ENCODE measurements at regions not wholly inside any gene's neighbourhood (a gene's known extent, or its start where the extent isn't known, plus 50 kb on each side); places are given as distances from the start of the nearest gene placed in this dataset.

DNA sequence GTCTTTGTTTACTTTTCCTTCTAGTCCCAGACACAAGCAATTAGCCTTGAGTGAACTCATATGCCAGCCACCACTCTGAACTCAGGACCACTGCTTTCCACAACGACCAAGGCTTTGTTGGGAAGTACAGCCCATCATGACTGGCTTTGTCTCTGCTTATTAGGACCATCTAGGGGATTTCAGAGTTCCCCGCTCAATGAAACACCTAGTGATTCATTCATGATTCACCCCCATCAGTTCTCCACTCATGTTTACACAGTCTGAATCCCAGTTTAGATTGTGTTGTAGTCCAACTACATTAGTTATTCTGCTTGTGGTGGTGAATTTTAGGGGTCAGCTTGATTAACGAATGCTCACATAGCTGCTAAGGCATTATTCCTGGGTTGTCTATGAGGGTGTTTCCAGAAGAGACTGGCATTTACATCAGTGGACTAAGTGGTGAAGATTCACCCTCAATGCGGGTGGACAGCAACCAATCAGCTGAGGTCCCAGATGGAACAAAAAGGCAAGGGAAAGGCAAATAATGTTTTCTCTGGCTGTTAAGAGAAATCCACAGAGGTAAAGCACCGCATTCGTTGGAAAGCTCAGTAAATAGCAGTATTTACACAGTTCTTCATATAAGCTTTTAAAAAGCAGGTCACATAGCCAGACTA, 122.7 kb downstream of the RGS21 start:
- H3K56ac ChIP-seq (ENCODE audit: low read length), result no peak overlapping the region
- no peak for DNase-seq
- H2BK120ac ChIP-seq (ENCODE audit: low read depth, low read length), result no peak overlapping the region
- no peaks in the 10 kb centered on the region for H3K36me3 ChIP-seq (ENCODE audit: control insufficient read depth, insufficient read depth, low read length)
- no peaks in the 10 kb centered on the region for H3K4me1 ChIP-seq (ENCODE audit: control insufficient read depth, low read depth, low read length)
- H3K18ac ChIP-seq (ENCODE audit: low read length), result no peak overlapping the region
- no peak overlapping the region for H3K4me3 ChIP-seq (ENCODE audit: low read length)
- H2BK5ac ChIP-seq (ENCODE audit: low read length), result no peak overlapping the region
- H3K4me2 ChIP-seq (ENCODE audit: low read length), result no peak overlapping the region
- H4K8ac ChIP-seq (ENCODE audit: low read depth, low read length), result no peak overlapping the region
- WGBS (ENCODE audit: extremely low coverage, insufficient coverage, low lambda C conversion rate), result no CpG with 5 or more reads among the region's 6 CpGs
- no peaks in the 10 kb centered on the region for H3K79me2 ChIP-seq (ENCODE audit: control insufficient read depth, insufficient read depth, low read length)
- H2AK5ac ChIP-seq (ENCODE audit: low read length), result no peak overlapping the region
- H3K9ac ChIP-seq (ENCODE audit: low read length), result no peak overlapping the region
- H2BK15ac ChIP-seq (replicated peaks; ENCODE audit: low read depth), result no peak overlapping the region
- no peaks in the 10 kb centered on the region for H3K27me3 ChIP-seq (ENCODE audit: insufficient read depth, low read length, poor library complexity)
- H3K23ac ChIP-seq (ENCODE audit: low read length), result no peak overlapping the region
- no peak overlapping the region for H4K5ac ChIP-seq (ENCODE audit: low read length)
- no peak overlapping the region for H3K27ac ChIP-seq (ENCODE audit: low read depth, low read length)
- H3K79me1 ChIP-seq (ENCODE audit: low read length), result no peaks in the 10 kb centered on the region
- H3K4ac ChIP-seq (ENCODE audit: low read depth, low read length), result no peak overlapping the region

DNA sequence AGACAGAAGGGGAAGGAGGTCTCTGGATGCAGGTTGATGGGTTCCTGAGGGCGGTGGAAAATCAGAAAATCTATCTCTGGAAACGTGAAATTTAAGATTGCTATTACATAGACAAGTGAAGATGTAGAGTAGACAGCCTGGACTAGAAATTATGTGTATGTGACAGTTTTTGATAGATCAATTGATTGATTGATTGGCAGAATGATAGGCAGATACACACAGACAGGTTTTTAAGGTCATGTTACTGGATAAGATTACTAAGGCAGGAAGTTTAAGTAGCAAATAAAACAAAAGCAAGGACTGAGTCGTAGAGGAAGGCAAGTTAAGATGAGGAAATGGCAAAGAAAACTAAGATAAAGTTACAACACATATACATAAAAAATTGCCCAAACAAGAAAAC, 124.7 kb downstream of the RGS21 start:
- H2AK5ac ChIP-seq (ENCODE audit: low read length), result no peak overlapping the region
- H3K56ac ChIP-seq (ENCODE audit: low read length), result no peak overlapping the region
- H2BK120ac ChIP-seq (ENCODE audit: low read depth, low read length), result no peak overlapping the region
- H2BK15ac ChIP-seq (replicated peaks; ENCODE audit: low read depth), result no peak overlapping the region
- no peak overlapping the region for H3K27ac ChIP-seq (ENCODE audit: low read depth, low read length)
- no peaks in the 10 kb centered on the region for H3K27me3 ChIP-seq (ENCODE audit: insufficient read depth, low read length, poor library complexity)
- WGBS (ENCODE audit: extremely low coverage, insufficient coverage, low lambda C conversion rate), result no CpG with 5 or more reads among the region's 3 CpGs
- no peak overlapping the region for H3K4ac ChIP-seq (ENCODE audit: low read depth, low read length)
- no peak for DNase-seq
- no peaks in the 10 kb centered on the region for H3K4me1 ChIP-seq (ENCODE audit: control insufficient read depth, low read depth, low read length)
- H4K5ac ChIP-seq (ENCODE audit: low read length), result no peak overlapping the region
- no peak overlapping the region for H3K18ac ChIP-seq (ENCODE audit: low read length)
- no peak overlapping the region for H3K9ac ChIP-seq (ENCODE audit: low read length)
- no peaks in the 10 kb centered on the region for H3K79me1 ChIP-seq (ENCODE audit: low read length)
- H2BK5ac ChIP-seq (ENCODE audit: low read length), result no peak overlapping the region
- H3K79me2 ChIP-seq (ENCODE audit: control insufficient read depth, insufficient read depth, low read length), result no peaks in the 10 kb centered on the region
- no peak overlapping the region for H3K4me2 ChIP-seq (ENCODE audit: low read length)
- H3K4me3 ChIP-seq (ENCODE audit: low read length), result no peak overlapping the region
- no peak overlapping the region for H4K8ac ChIP-seq (ENCODE audit: low read depth, low read length)
- H3K36me3 ChIP-seq (ENCODE audit: control insufficient read depth, insufficient read depth, low read length), result no peaks in the 10 kb centered on the region
- H3K23ac ChIP-seq (ENCODE audit: low read length), result no peak overlapping the region

DNA sequence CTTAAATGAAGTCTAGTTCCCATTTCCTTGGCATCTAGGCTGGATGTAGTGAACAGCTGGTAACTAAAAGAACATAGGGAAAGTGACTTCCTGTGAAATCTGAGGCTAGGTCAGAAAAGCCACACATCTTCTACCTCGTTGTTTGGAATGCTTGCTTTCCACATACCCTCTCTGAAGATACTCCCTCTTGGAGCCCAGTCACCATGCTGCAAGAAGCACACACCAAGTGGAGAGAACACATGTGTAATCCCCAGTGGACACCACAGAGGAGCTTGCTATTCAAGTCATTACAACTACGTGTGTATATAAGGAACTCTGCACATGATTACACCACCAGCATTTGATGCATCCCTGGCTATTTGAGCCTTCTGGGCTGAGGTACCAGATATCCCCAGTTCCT, 125.9 kb downstream of the RGS21 start:
- no CpG with 5 or more reads among the region's 2 CpGs for WGBS (ENCODE audit: extremely low coverage, insufficient coverage, low lambda C conversion rate)

DNA sequence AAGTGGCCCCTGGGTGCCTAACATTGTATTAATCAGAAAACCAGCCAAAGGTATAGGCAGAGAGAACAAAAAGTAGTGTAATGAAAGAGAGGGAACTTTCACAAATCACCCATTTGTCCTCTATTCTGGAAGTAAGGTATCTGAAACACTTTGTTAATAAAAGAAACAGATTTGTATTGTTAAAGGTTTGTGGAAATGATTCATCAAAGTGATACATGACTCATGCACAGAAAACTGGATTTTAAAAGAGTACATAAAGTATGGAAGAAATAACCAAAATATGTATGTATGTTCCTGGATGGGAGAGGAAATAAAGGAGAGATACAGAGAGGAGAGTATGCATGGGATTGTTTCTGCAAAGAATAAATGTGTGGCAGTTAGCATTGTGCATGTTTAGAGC, 126.8 kb downstream of the RGS21 start:
- no peak overlapping the region for H3K27ac ChIP-seq (ENCODE audit: low read depth, low read length)
- no peak overlapping the region for H3K9ac ChIP-seq (ENCODE audit: low read length)
- no peaks in the 10 kb centered on the region for H3K79me1 ChIP-seq (ENCODE audit: low read length)
- H3K4me3 ChIP-seq (ENCODE audit: low read length), result no peak overlapping the region
- no peak for DNase-seq
- no peak overlapping the region for H3K4ac ChIP-seq (ENCODE audit: low read depth, low read length)
- H4K8ac ChIP-seq (ENCODE audit: low read depth, low read length), result no peak overlapping the region
- no peaks in the 10 kb centered on the region for H3K79me2 ChIP-seq (ENCODE audit: control insufficient read depth, insufficient read depth, low read length)
- H3K23ac ChIP-seq (ENCODE audit: low read length), result no peak overlapping the region
- no peak overlapping the region for H4K5ac ChIP-seq (ENCODE audit: low read length)
- H2AK5ac ChIP-seq (ENCODE audit: low read length), result no peak overlapping the region
- no peak overlapping the region for H2BK5ac ChIP-seq (ENCODE audit: low read length)
- H2BK120ac ChIP-seq (ENCODE audit: low read depth, low read length), result no peak overlapping the region
- no peak overlapping the region for H2BK15ac ChIP-seq (replicated peaks; ENCODE audit: low read depth)
- no peaks in the 10 kb centered on the region for H3K36me3 ChIP-seq (ENCODE audit: control insufficient read depth, insufficient read depth, low read length)
- H3K4me1 ChIP-seq (ENCODE audit: control insufficient read depth, low read depth, low read length), result no peaks in the 10 kb centered on the region
- no peak overlapping the region for H3K56ac ChIP-seq (ENCODE audit: low read length)
- H3K18ac ChIP-seq (ENCODE audit: low read length), result no peak overlapping the region
- no peaks in the 10 kb centered on the region for H3K27me3 ChIP-seq (ENCODE audit: insufficient read depth, low read length, poor library complexity)
- no peak overlapping the region for H3K4me2 ChIP-seq (ENCODE audit: low read length)

More for the DNA sequence above, 125.9 kb downstream of the RGS21 start:
- no peak overlapping the region for H3K4me2 ChIP-seq (ENCODE audit: low read length)
- no peaks in the 10 kb centered on the region for H3K79me1 ChIP-seq (ENCODE audit: low read length)
- H3K4me1 ChIP-seq (ENCODE audit: control insufficient read depth, low read depth, low read length), result no peaks in the 10 kb centered on the region
- H3K56ac ChIP-seq (ENCODE audit: low read length), result no peak overlapping the region
- no peak overlapping the region for H4K8ac ChIP-seq (ENCODE audit: low read depth, low read length)
- no peak overlapping the region for H3K27ac ChIP-seq (ENCODE audit: low read depth, low read length)
- H3K36me3 ChIP-seq (ENCODE audit: control insufficient read depth, insufficient read depth, low read length), result no peaks in the 10 kb centered on the region
- no peak overlapping the region for H2BK120ac ChIP-seq (ENCODE audit: low read depth, low read length)
- H3K9ac ChIP-seq (ENCODE audit: low read length), result no peak overlapping the region
- H3K27me3 ChIP-seq (ENCODE audit: insufficient read depth, low read length, poor library complexity), result no peaks in the 10 kb centered on the region
- H4K5ac ChIP-seq (ENCODE audit: low read length), result no peak overlapping the region
- H3K18ac ChIP-seq (ENCODE audit: low read length), result no peak overlapping the region
- no peak overlapping the region for H2BK15ac ChIP-seq (replicated peaks; ENCODE audit: low read depth)
- no peaks in the 10 kb centered on the region for H3K79me2 ChIP-seq (ENCODE audit: control insufficient read depth, insufficient read depth, low read length)
- no peak for DNase-seq
- no peak overlapping the region for H3K4ac ChIP-seq (ENCODE audit: low read depth, low read length)
- H2BK5ac ChIP-seq (ENCODE audit: low read length), result no peak overlapping the region
- no peak overlapping the region for H2AK5ac ChIP-seq (ENCODE audit: low read length)
- H3K23ac ChIP-seq (ENCODE audit: low read length), result no peak overlapping the region
- no peak overlapping the region for H3K4me3 ChIP-seq (ENCODE audit: low read length)

DNA sequence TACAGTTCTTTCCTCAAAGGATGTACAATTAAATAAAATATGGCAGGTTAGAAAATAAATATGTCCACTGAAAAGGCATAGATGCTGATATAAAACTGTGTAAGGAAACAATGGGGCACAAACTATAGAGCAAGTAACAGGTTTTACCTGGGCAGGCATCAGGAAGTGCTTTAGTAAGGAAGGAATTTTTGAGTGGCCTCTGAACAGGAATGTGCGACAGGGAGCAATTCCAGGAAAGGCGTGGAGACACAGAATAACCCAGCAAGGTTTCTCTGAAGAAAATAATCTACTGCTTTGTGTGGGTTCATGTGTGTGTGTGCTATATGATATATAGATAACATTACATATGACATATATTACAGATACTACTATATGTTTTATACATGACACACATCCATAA, 128.4 kb downstream of the RGS21 start:
- no peak overlapping the region for H4K8ac ChIP-seq (ENCODE audit: low read depth, low read length)
- H2AK5ac ChIP-seq (ENCODE audit: low read length), result no peak overlapping the region
- H3K23ac ChIP-seq (ENCODE audit: low read length), result no peak overlapping the region
- H3K56ac ChIP-seq (ENCODE audit: low read length), result no peak overlapping the region
- H3K36me3 ChIP-seq (ENCODE audit: control insufficient read depth, insufficient read depth, low read length), result no peaks in the 10 kb centered on the region
- H2BK15ac ChIP-seq (replicated peaks; ENCODE audit: low read depth), result no peak overlapping the region
- no peak overlapping the region for H2BK120ac ChIP-seq (ENCODE audit: low read depth, low read length)
- no peak overlapping the region for H3K4ac ChIP-seq (ENCODE audit: low read depth, low read length)
- H2BK5ac ChIP-seq (ENCODE audit: low read length), result no peak overlapping the region
- no peak overlapping the region for H4K5ac ChIP-seq (ENCODE audit: low read length)
- H3K27me3 ChIP-seq (ENCODE audit: insufficient read depth, low read length, poor library complexity), result no peaks in the 10 kb centered on the region
- no peak overlapping the region for H3K4me2 ChIP-seq (ENCODE audit: low read length)
- H3K18ac ChIP-seq (ENCODE audit: low read length), result no peak overlapping the region
- H3K27ac ChIP-seq (ENCODE audit: low read depth, low read length), result no peak overlapping the region
- no peak overlapping the region for H3K4me3 ChIP-seq (ENCODE audit: low read length)
- H3K79me1 ChIP-seq (ENCODE audit: low read length), result no peaks in the 10 kb centered on the region
- H3K79me2 ChIP-seq (ENCODE audit: control insufficient read depth, insufficient read depth, low read length), result no peaks in the 10 kb centered on the region
- no peak overlapping the region for H3K9ac ChIP-seq (ENCODE audit: low read length)
- H3K4me1 ChIP-seq (ENCODE audit: control insufficient read depth, low read depth, low read length), result no peaks in the 10 kb centered on the region
- no CpG with 5 or more reads among the region's 2 CpGs for WGBS (ENCODE audit: extremely low coverage, insufficient coverage, low lambda C conversion rate)
- DNase-seq, result peak; percentile 25

DNA sequence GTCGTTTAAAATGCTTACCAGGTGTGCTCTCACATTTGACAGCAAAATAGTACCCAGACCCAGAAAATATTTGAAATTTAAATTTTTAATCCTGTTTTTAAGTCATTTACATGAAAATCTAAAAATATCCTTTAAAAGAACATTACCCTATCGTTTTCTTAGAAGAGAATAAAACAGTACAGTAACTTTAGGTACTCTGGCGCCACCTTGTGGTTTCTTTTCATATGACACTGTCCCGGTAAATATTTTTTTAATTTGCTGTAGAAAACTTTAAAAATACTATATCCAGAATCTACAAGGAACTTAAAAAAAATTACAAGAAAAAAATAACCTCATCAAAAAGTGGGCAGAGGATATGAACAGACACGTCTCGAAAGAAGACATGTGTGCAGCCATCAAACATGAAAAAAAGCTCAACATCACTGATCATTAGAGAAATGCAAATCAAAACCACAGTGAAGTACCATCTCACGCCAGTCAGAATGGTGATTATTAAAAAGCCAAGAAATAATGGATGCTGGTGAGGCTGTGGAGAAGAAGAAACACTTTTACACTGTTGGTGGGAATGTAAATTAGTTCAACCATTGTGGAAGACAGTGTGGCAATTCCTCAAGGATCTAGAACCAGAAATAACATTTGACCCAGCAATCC, 129.2 kb downstream of the RGS21 start:
- H3K4me1 ChIP-seq (ENCODE audit: control insufficient read depth, low read depth, low read length), result no peaks in the 10 kb centered on the region
- no CpG with 5 or more reads among the region's 7 CpGs for WGBS (ENCODE audit: extremely low coverage, insufficient coverage, low lambda C conversion rate)

More for the DNA sequence above, 129.2 kb downstream of the RGS21 start:
- Histone ChIP-seq H3K79me2 (ENCODE audit: control insufficient read depth, insufficient read depth, low read length) (no peaks in the 10 kb centered on the region), H2AK5ac (ENCODE audit: low read length) (no peak overlapping the region), H3K18ac (ENCODE audit: low read length) (no peak overlapping the region), H2BK5ac (ENCODE audit: low read length) (no peak overlapping the region), H3K4me2 (ENCODE audit: low read length) (no peak overlapping the region), H3K36me3 (ENCODE audit: control insufficient read depth, insufficient read depth, low read length) (no peaks in the 10 kb centered on the region), H4K8ac (ENCODE audit: low read depth, low read length) (no peak overlapping the region), H2BK120ac (ENCODE audit: low read depth, low read length) (no peak overlapping the region), H4K5ac (ENCODE audit: low read length) (no peak overlapping the region), H3K79me1 (ENCODE audit: low read length) (no peaks in the 10 kb centered on the region), H3K4me3 (ENCODE audit: low read length) (no peak overlapping the region), H3K9ac (ENCODE audit: low read length) (no peak overlapping the region), H3K4ac (ENCODE audit: low read depth, low read length) (no peak overlapping the region), H3K27ac (ENCODE audit: low read depth, low read length) (no peak overlapping the region), H3K56ac (ENCODE audit: low read length) (no peak overlapping the region), H2BK15ac (replicated peaks; ENCODE audit: low read depth) (no peak overlapping the region), H3K23ac (ENCODE audit: low read length) (no peak overlapping the region), H3K27me3 (ENCODE audit: insufficient read depth, low read length, poor library complexity) (no peaks in the 10 kb centered on the region)
- DNase-seq, result peak; percentile 22
